ENCODE measurements at regions not wholly inside any gene's neighbourhood (a gene's known extent, or its start where the extent isn't known, plus 50 kb on each side); places are given as distances from the start of the nearest gene placed in this dataset.

GRCh38 chr1:213676736-213677135 lies 311.0 kb upstream of the PROX1 start:
- TF ChIP-seq CTCF (IDR thresholded peaks at IDR 0.05): no peak
- TF ChIP-seq REST (IDR thresholded peaks at IDR 0.05; ENCODE audit: insufficient read depth in 1 of 2, low read depth in 2 of 2, low read length in 1 of 2): no peak
- no peak for TF ChIP-seq POLR2AphosphoS5 (IDR thresholded peaks at IDR 0.05; ENCODE audit: low read depth, low read length)
- TF ChIP-seq TCF7L2 (IDR thresholded peaks at IDR 0.05; ENCODE audit: low read depth, low read length): no peak

All from Panc1 (cell line).